ENCODE measurements at regions not wholly inside any gene's neighbourhood (a gene's known extent, or its start where the extent isn't known, plus 50 kb on each side); places are given as distances from the start of the nearest gene placed in this dataset.

GRCh38 chr18:30862900-30863299 is 179.6 kb downstream of the DSC3 start:
- no peak for TF ChIP-seq CTCF (IDR thresholded peaks at IDR 0.05)

GRCh38 chr18:30860741-30861140 is 181.8 kb downstream of the DSC3 start:
- TF ChIP-seq CTCF (IDR thresholded peaks at IDR 0.05), result no peak

- TF ChIP-seq CTCF (IDR thresholded peaks at IDR 0.05), result no peak
These were observed 183.5 kb downstream of the DSC3 start for GRCh38 chr18:30859036-30859435.

- no peak for TF ChIP-seq CTCF (IDR thresholded peaks at IDR 0.05)
These were observed 184.0 kb downstream of the DSC3 start for GRCh38 chr18:30858560-30858959.

- TF ChIP-seq CTCF (IDR thresholded peaks at IDR 0.05), result no peak
These were observed 186.8 kb downstream of the DSC3 start for GRCh38 chr18:30855762-30856161.

GRCh38 chr18:30852980-30853379 is 189.6 kb downstream of the DSC3 start:
- TF ChIP-seq CTCF (IDR thresholded peaks at IDR 0.05), result no peak

- TF ChIP-seq CTCF (IDR thresholded peaks at IDR 0.05), result no peak
These were observed 190.0 kb downstream of the DSC3 start for GRCh38 chr18:30852541-30852940.

GRCh38 chr18:30828700-30829099 is 213.8 kb downstream of the DSC3 start:
- no peak for TF ChIP-seq CTCF (IDR thresholded peaks at IDR 0.05)
